NCI-H1105 treated with DMSO at 0.1 percent for 48 hours (cell line): ENCODE measurements at regions not wholly inside any gene's neighbourhood (a gene's known extent, or its start where the extent isn't known, plus 50 kb on each side); places are given as distances from the start of the nearest gene placed in this dataset.
A peak's percentile ranks its signal among the peaks of the same experiment; 100 is the strongest.
"Not testable (repeated sequence)": the region's sequence is repeated elsewhere in the genome, so short reads cannot be mapped to it uniquely, and the experiment has no call there.

Experiments used
- DNase-seq: peaks from one replicate; lab custom pipeline; 2025; lab: John Stamatoyannopoulos, UW

- DNase-seq: not testable (repeated sequence)
Observed at GRCh38 chr10:109809954-109810353, 113.4 kb downstream of the XPNPEP1 start.

- DNase-seq: not testable (repeated sequence)
Observed at GRCh38 chr10:109801191-109801590, 122.1 kb downstream of the XPNPEP1 start.

- DNase-seq: no peak
Observed at GRCh38 chr10:109790647-109791046, 132.7 kb downstream of the XPNPEP1 start.

GRCh38 chr10:109784236-109784635 is 139.1 kb downstream of the XPNPEP1 start:
- DNase-seq: no peak

GRCh38 chr10:109783286-109783685 is 140.0 kb downstream of the XPNPEP1 start:
- DNase-seq: no peak

GRCh38 chr10:109780997-109781396 is 142.3 kb downstream of the XPNPEP1 start:
- DNase-seq: no peak

GRCh38 chr10:109778993-109779392 is 144.3 kb downstream of the XPNPEP1 start:
- DNase-seq: no peak

- DNase-seq: no peak
Observed at GRCh38 chr10:109774121-109774440, 149.2 kb downstream of the XPNPEP1 start.

GRCh38 chr10:109773288-109774120 is 149.8 kb downstream of the XPNPEP1 start:
- peak; percentile 36 for DNase-seq

GRCh38 chr10:109770663-109771062 is 152.6 kb downstream of the XPNPEP1 start:
- DNase-seq: no peak

- no peak for DNase-seq
Observed at GRCh38 chr10:109769966-109770365, 153.3 kb downstream of the XPNPEP1 start.

- DNase-seq: no peak
Observed at GRCh38 chr10:109765838-109766237, 157.5 kb downstream of the XPNPEP1 start.

GRCh38 chr10:109762555-109762954 is 160.8 kb downstream of the XPNPEP1 start:
- DNase-seq: no peak

- not testable (repeated sequence) for DNase-seq
Observed at GRCh38 chr10:109757670-109758069, 165.6 kb downstream of the XPNPEP1 start.

GRCh38 chr10:109746861-109747260 is 176.4 kb downstream of the XPNPEP1 start:
- DNase-seq: no peak

- DNase-seq: no peak
Observed at GRCh38 chr10:109744020-109744419, 179.3 kb downstream of the XPNPEP1 start.

GRCh38 chr10:109743574-109743973 is 179.7 kb downstream of the XPNPEP1 start:
- no peak for DNase-seq

- no peak for DNase-seq
Observed at GRCh38 chr10:109743146-109743545, 180.2 kb downstream of the XPNPEP1 start.

- DNase-seq: no peak
Observed at GRCh38 chr10:109741712-109742111, 181.6 kb downstream of the XPNPEP1 start.

- no peak for DNase-seq
Observed at GRCh38 chr10:109740436-109740835, 182.9 kb downstream of the XPNPEP1 start.

GRCh38 chr10:109737626-109738025 is 185.7 kb downstream of the XPNPEP1 start:
- no peak for DNase-seq

GRCh38 chr10:109737009-109737408 is 186.3 kb downstream of the XPNPEP1 start:
- no peak for DNase-seq

GRCh38 chr10:109735776-109736175 is 187.5 kb downstream of the XPNPEP1 start:
- no peak for DNase-seq
